GM12891 (cell line): ENCODE measurements at regions not wholly inside any gene's neighbourhood (a gene's known extent, or its start where the extent isn't known, plus 50 kb on each side); places are given as distances from the start of the nearest gene placed in this dataset.

Experiments
- DNase-seq: peaks from one replicate; pipeline ENCODE4 v3.0.0; 2011; ENCODE audit warnings: low spot score; ENCODE audit not compliant: insufficient read length
- FAIRE-seq: peaks from 2 replicates; lab custom pipeline; 2011; peaks lifted over from hg19 to GRCh38; lab: Jason Lieb, UNC
- PAX5 ChIP-seq: IDR thresholded peaks from 2 replicates; pipeline ENCODE4 v1.6.1; 2011; ENCODE audit warnings: low read length, moderate library complexity, mild to moderate bottlenecking; ENCODE audit not compliant: insufficient read depth, severe bottlenecking
- POLR2A ChIP-seq: IDR thresholded peaks from 2 replicates; pipeline ENCODE4 v1.6.1; 2011; ENCODE audit warnings: low read depth, low read length, control low read depth
- POLR2AphosphoS5 ChIP-seq: IDR thresholded peaks from 2 replicates; pipeline ENCODE4 v1.6.1; 2011; ENCODE audit warnings: low read depth, low read length, control low read depth
- POU2F2 ChIP-seq: IDR thresholded peaks from 2 replicates; pipeline ENCODE4 v1.6.1; 2011; ENCODE audit warnings: low read depth, mild to moderate bottlenecking, control low read depth, low read length, moderate library complexity
- SPI1 ChIP-seq: IDR thresholded peaks from 2 replicates; pipeline ENCODE4 v1.6.1; 2011; ENCODE audit warnings: low read depth, low read length, control low read depth
- TAF1 ChIP-seq: IDR thresholded peaks from 2 replicates; pipeline ENCODE4 v1.6.1; 2011; ENCODE audit warnings: low read depth, low read length, control low read depth

DNA sequence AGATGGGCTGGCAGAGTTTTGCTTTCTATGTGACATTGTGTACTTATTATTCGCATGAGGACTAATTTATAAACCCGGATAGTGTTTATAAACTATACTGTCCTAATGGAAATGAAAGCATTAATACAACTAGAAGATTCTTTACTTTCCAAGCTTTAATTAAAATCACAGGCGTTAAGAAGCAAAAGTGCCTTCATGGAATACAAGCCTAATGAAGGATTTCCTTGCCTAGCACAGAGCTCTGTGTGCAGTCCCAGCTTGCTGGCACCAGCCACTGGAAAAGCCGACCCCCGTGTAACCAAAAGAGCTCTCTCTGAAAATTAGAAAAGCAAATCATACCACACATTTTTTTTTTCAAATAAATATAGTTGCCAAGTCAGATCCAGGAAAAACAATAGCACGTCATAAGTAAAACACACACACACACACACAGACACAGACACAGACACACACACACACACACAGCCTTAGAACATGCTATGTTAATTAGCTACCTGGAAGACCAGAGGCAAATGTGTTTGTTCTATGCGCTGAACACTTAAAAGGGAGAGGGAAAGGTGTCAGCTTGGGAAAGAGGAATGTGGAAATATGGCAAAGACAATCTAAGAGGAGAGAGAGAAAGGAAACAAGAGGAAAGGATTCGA is 1084.2 kb downstream of the TUSC7 start:
- DNase-seq (no peak), FAIRE-seq (no peak)
- no peak for TF ChIP-seq TAF1
- no peak for TF ChIP-seq SPI1
- no peak for TF ChIP-seq PAX5
- TF ChIP-seq POLR2AphosphoS5, result no peak
- no peak for TF ChIP-seq POU2F2
- no peak for TF ChIP-seq POLR2A

DNA sequence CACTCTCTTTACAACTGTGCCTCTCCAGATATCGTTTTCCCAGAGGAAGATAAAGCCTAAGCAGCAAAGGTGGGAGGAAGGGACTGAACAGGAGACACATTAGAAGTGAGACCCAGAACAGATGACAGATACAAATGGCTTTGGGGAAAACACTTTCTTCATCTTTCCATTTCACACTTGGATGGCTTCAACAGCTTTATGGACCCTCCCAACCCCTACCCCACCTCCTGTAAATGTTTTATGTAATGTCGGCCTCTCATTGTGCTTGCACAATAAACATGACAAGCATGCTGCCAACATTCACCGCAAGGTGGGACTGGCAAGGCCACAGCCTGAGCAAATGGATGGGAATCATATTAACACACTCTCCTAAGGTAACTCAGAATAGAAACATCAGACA is 1088.6 kb downstream of the TUSC7 start:
- DNase-seq, result no peak
- no peak for TF ChIP-seq SPI1
- no peak for TF ChIP-seq POU2F2
- TF ChIP-seq PAX5, result no peak
- no peak for FAIRE-seq

DNA sequence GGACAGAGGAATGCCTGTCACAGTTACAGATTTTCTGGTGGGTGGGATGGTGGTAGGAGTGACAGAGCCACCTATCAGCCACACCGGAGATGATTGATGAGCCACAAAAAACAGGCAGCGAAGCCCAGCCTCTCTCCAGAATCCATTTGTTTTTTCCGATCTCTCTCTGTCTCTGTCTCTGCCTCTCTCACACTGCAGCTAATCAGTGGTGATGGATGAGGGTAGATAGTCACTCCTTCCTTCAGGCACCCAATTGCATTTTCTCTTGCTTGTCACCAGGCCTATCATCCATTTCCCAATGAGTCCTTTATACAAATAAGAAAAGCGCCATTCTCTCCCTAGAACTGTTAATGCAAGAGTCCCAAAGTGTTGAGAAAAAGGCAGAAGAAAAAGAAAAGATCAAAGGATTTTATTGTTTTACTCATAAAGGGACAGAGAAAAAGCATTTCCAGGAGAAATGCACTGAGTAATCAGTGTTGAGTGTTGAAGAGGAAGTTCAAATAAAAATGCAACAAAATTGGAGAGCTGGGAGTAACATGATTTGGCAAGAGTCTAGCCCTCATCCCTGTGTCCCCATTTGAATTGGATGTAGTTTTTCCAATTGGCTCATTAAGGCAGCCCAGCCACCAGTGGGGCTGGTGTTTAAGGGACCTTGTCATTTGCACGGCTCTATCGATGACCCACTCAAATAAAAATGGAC is 1089.3 kb downstream of the TUSC7 start:
- DNase-seq, result no peak
- FAIRE-seq, result no peak
- no peak for TF ChIP-seq TAF1
- no peak for TF ChIP-seq POLR2A
- no peak for TF ChIP-seq SPI1
- no peak for TF ChIP-seq PAX5
- TF ChIP-seq POU2F2, result no peak
- no peak for TF ChIP-seq POLR2AphosphoS5

- no peak for FAIRE-seq
- DNase-seq, result no peak
- no peak for TF ChIP-seq POLR2AphosphoS5
- TF ChIP-seq POLR2A, result no peak
- TF ChIP-seq TAF1, result no peak
- no peak for TF ChIP-seq SPI1
These were observed 1089.8 kb downstream of the TUSC7 start for GRCh38 chr3:117799387-117799735.

DNA sequence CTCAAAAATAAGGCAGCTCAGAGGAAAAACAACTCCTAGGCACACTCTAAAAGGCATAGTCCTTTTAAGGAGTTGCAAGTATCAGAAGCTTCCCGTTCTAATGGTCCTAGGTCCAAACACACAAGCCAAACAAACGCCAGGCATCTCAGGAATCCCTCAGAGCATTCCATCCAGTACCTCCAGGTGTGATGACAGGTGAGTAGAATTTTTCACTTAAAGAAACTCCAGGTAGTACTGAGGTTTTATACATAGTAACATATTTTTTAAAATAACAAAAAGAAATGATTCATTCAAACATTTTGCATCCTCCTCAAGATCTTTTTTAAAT is 1092.3 kb downstream of the TUSC7 start:
- FAIRE-seq (no peak), DNase-seq (no peak)
- TF ChIP-seq PAX5, result no peak
- TF ChIP-seq TAF1, result no peak
- no peak for TF ChIP-seq POU2F2

- FAIRE-seq (no peak), DNase-seq (no peak)
- TF ChIP-seq POLR2A (no peak), PAX5 (no peak), POLR2AphosphoS5 (no peak), SPI1 (no peak), TAF1 (no peak), POU2F2 (no peak)
These were observed 1099.9 kb downstream of the TUSC7 start for GRCh38 chr3:117809186-117810081.

GRCh38 chr3:117811786-117812185 is 1102.2 kb downstream of the TUSC7 start:
- no peak for FAIRE-seq
- no peak for TF ChIP-seq SPI1
- TF ChIP-seq POU2F2, result no peak
- TF ChIP-seq PAX5, result no peak
- TF ChIP-seq TAF1, result no peak
- TF ChIP-seq POLR2A, result no peak
- no peak for TF ChIP-seq POLR2AphosphoS5
- no peak for DNase-seq

DNA sequence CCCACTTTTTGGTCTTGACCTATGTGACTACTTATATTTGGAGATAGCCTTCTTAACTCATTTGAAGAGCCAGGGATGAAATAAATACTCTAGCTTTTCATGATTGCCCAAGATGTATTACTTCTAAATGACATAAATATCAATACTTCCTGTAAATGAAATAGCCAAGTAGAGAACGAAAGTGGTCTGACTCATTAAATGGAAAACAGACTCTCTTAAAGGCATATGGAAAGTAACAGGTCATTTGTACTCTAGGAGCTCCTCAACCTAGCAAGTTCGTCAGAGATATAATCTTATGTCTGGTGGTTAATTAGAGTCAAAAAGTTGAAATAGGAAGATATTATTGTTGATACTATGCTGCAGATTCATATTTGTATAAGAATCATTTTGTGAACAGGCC is 1105.4 kb downstream of the TUSC7 start:
- no peak for FAIRE-seq
- TF ChIP-seq TAF1 (no peak), SPI1 (no peak), POLR2AphosphoS5 (no peak), POLR2A (no peak), POU2F2 (no peak)
- no peak for DNase-seq

DNA sequence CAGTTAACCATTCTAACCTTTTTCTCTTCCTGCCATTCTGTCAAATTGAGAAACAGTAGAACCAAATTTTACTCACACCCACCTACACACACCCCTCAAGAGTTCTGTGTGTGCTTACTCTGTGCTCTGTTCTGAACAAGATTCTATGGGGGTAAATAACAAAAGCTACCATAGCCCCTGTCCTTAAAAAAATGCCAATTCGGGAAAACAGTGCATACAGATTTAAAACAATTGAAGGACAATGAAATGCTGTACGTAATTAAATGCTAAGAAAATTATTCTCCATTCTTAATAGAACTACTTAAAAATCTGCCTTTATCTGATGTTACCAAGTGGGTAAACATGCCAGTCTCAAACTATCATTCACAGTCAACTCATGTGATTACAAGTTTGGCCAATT is 1107.5 kb downstream of the TUSC7 start:
- DNase-seq (no peak), FAIRE-seq (no peak)
- no peak for TF ChIP-seq POLR2A
- TF ChIP-seq POU2F2, result no peak
- TF ChIP-seq TAF1, result no peak
- TF ChIP-seq SPI1, result no peak
- no peak for TF ChIP-seq PAX5
- TF ChIP-seq POLR2AphosphoS5, result no peak

- no peak for TF ChIP-seq PAX5
- no peak for TF ChIP-seq TAF1
- no peak for TF ChIP-seq POLR2A
- DNase-seq (no peak), FAIRE-seq (no peak)
These were observed 1109.0 kb downstream of the TUSC7 start for GRCh38 chr3:117818592-117818991.
